Myocyte (in vitro differentiated cells): ENCODE measurements at regions not wholly inside any gene's neighbourhood (a gene's known extent, or its start where the extent isn't known, plus 50 kb on each side); places are given as distances from the start of the nearest gene placed in this dataset.
"Not testable (repeated sequence)": the region's sequence is repeated elsewhere in the genome, so short reads cannot be mapped to it uniquely, and the experiment has no call there.

Experiments
- DNase-seq: peaks from one replicate; pipeline ENCODE4 v3.0.0-alpha.2; 2012; ENCODE audit warnings: low read depth

- peak; percentile 55 for DNase-seq
Measured at GRCh38 chr17:20935740-20936139, 107.1 kb downstream of the USP22 start.

- no peak for DNase-seq
Measured at GRCh38 chr17:20938244-20938643, 104.6 kb downstream of the USP22 start.

- DNase-seq: no peak
Measured at GRCh38 chr17:20938988-20939615, 103.7 kb downstream of the USP22 start.

DNA sequence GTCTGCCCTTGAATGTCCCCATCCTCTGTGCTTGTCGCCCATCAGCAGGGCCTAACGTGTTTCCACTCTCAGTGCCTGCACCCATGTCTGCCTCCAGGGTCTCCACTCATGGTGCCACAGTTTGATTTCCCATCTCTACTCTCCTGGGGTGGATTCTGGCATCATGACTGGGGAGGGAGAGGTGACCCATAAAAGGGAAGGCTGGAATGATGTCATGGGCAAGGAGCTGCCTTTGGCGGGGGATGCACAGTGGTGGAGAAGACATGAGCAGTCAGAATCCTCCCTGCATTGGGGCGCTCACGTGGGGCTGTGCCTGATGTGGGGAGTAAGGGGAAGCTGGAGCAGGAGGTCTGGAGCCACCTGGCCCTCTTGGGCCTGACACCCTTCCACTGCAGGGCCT lies 100.9 kb downstream of the USP22 start:
- DNase-seq: no peak

DNA sequence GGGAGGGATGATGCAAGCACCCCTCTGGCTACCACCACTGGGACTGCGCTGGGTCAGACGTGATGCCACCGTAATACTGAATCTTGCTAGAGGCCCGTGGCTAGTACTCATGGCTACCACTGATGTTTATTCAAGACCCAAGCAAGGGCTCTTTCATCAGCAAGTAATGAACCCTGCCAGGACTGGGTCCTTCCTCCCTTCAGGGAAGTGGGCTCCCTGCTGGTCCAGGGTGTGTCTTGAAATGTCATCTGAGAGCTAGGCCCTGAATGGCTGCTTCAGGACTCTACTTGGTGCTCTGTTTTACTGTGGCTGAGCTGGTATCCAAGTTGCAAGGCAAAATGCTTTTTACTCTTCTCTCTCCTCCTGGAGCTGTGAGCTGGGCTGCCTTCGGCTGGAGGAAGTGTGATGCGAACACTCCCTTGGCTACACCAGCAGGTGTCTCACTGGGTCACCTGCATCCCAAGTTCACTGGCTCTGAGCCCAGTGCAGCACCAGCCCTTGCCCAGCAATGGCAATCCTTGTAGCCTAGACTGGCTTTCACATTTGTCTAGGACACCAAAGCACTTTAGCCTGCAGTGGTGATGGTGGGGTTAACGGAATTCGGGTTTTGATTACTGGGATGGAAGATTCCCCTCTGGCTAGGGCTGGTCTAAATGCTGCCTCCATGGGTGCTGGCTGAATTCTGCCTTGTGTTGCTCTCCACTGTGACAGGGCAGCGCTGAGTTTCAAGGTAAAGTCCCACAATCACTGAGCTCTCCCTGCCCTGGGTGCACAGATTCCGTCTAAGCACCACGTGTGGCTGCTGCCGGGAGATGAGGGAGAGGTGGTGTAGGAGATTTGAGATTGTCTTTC lies 98.6 kb downstream of the USP22 start:
- DNase-seq: no peak

DNA sequence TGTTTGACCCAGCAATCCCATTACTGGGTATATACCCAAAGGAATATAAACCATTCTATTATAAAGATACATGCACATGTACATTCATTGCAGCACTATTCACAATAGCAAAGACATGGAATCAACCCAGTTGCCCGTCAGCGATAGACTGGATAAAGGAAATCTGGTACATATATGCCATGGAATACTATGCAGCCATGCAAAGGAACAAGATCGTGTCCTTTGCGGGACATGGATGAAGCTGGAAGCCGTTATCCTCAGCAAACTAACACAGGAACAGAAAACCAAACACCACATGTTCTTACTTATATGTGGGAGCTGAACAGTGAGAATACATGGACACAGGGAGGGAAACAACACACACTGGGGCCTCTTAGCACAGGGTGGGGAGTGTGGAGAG lies 95.1 kb downstream of the USP22 start:
- DNase-seq: not testable (repeated sequence)

DNA sequence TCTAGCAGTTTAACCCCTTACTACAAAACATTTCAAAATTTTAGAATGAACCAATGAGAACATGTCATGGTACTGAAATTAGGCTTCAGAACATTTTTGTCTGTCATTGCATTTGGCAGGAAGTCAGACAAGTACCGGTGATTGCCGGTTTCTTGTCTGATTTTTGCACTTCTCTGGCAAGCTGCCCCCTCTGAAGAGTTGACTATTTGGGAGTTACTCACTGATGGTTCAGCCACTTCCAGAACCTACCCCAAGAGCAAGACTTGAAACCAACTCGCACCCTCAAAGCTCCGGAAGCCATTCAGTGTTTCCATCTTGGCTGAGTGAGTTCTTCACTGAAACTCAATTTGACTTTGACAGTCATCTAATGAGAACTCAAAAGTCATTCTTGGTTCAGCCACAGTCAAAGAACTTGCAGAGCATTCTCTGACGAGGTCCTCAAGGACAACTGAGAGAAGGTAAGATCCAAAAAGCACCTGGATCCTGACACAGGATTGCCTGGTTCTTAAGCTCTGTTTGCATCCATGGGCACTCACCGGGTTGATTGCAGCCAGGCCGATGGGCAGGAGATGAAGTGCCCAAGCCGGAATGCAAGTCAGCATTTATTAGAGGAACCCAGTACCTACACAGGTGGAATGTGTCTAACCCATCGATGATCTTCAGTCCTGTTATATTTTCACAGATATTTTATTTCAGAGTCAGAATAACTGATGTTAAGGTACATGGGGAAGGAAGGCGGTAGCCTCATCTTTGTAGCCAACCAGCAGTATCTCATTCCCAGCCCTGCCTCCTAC lies 93.6 kb downstream of the USP22 start:
- peak; percentile 28 for DNase-seq
